ENCODE measurements at regions not wholly inside any gene's neighbourhood (a gene's known extent, or its start where the extent isn't known, plus 50 kb on each side); places are given as distances from the start of the nearest gene placed in this dataset.

GRCh38 chr14:40525314-40525713 lies 1081.4 kb upstream of the LRFN5 start:
- H3K36me3 ChIP-seq (ENCODE audit: control insufficient read depth in 1 of 2, insufficient read depth in 2 of 2, low read length in 2 of 2), result no peaks in the 10 kb centered on the region
- no CpG with 5 or more reads among the region's 1 CpG for WGBS (ENCODE audit: extremely low coverage, insufficient coverage, insufficient read length)
- no peaks in the 10 kb centered on the region for H3K79me2 ChIP-seq (ENCODE audit: control insufficient read depth, insufficient read depth, low read length, poor library complexity)
- no peak overlapping the region for H3K4ac ChIP-seq (ENCODE audit: low read depth, low read length)
- no peak overlapping the region for H3K9ac ChIP-seq (ENCODE audit: low read length)
- H3K27me3 ChIP-seq (ENCODE audit: insufficient read depth, low read length), result no peaks in the 10 kb centered on the region
- H3K27ac ChIP-seq (ENCODE audit: low read depth, low read length), result no peak overlapping the region
- no peak overlapping the region for H3K18ac ChIP-seq (ENCODE audit: low read length)
- no peak overlapping the region for H3K14ac ChIP-seq (ENCODE audit: low read length)
- H4K12ac ChIP-seq (ENCODE audit: low read depth, low read length), result no peak overlapping the region
- H3K4me2 ChIP-seq (ENCODE audit: low read length), result no peak overlapping the region
- DNase-seq, result no peak
- no peaks in the 10 kb centered on the region for H3K79me1 ChIP-seq (ENCODE audit: low read length)
- no peak overlapping the region for H2BK120ac ChIP-seq (ENCODE audit: insufficient read depth, low read length, poor library complexity)
- no peak overlapping the region for H3K23ac ChIP-seq (ENCODE audit: low read length)
- H2AFZ ChIP-seq (ENCODE audit: insufficient read depth, low read length, poor library complexity), result no peak overlapping the region
- H4K8ac ChIP-seq (ENCODE audit: low read depth, low read length), result no peak overlapping the region
- no peak overlapping the region for H2AK5ac ChIP-seq (ENCODE audit: low read length)
- no peak overlapping the region for H3K4me3 ChIP-seq (ENCODE audit: low read depth, low read length)
- no peaks in the 10 kb centered on the region for H3K9me3 ChIP-seq (ENCODE audit: insufficient read depth, low read depth, low read length)
- no peaks in the 10 kb centered on the region for H3K4me1 ChIP-seq (ENCODE audit: control insufficient read depth in 1 of 2, insufficient read depth in 2 of 2, low read length in 2 of 2)
- no peak overlapping the region for H4K91ac ChIP-seq (ENCODE audit: low read depth, low read length)
- no peak overlapping the region for H2BK5ac ChIP-seq (ENCODE audit: low read depth, low read length, poor library complexity)
- no peak overlapping the region for H2BK12ac ChIP-seq (ENCODE audit: low read length)

GRCh38 chr14:40523123-40523522 lies 1083.6 kb upstream of the LRFN5 start:
- Histone ChIP-seq H2BK12ac (ENCODE audit: low read length) (no peak overlapping the region), H4K8ac (ENCODE audit: low read depth, low read length) (no peak overlapping the region), H3K4me1 (ENCODE audit: control insufficient read depth in 1 of 2, insufficient read depth in 2 of 2, low read length in 2 of 2) (no peaks in the 10 kb centered on the region), H4K91ac (ENCODE audit: low read depth, low read length) (no peak overlapping the region), H4K12ac (ENCODE audit: low read depth, low read length) (no peak overlapping the region), H2AK5ac (ENCODE audit: low read length) (no peak overlapping the region), H3K36me3 (ENCODE audit: control insufficient read depth in 1 of 2, insufficient read depth in 2 of 2, low read length in 2 of 2) (no peaks in the 10 kb centered on the region), H2BK5ac (ENCODE audit: low read depth, low read length, poor library complexity) (no peak overlapping the region), H3K4ac (ENCODE audit: low read depth, low read length) (no peak overlapping the region), H3K9me3 (ENCODE audit: insufficient read depth, low read depth, low read length) (no peaks in the 10 kb centered on the region), H3K79me1 (ENCODE audit: low read length) (no peaks in the 10 kb centered on the region), H2AFZ (ENCODE audit: insufficient read depth, low read length, poor library complexity) (no peak overlapping the region), H3K18ac (ENCODE audit: low read length) (no peak overlapping the region), H3K27me3 (ENCODE audit: insufficient read depth, low read length) (no peaks in the 10 kb centered on the region), H3K79me2 (ENCODE audit: control insufficient read depth, insufficient read depth, low read length, poor library complexity) (no peaks in the 10 kb centered on the region), H3K4me2 (ENCODE audit: low read length) (no peak overlapping the region), H3K4me3 (ENCODE audit: low read depth, low read length) (no peak overlapping the region), H3K27ac (ENCODE audit: low read depth, low read length) (no peak overlapping the region), H2BK120ac (ENCODE audit: insufficient read depth, low read length, poor library complexity) (no peak overlapping the region), H3K14ac (ENCODE audit: low read length) (no peak overlapping the region), H3K23ac (ENCODE audit: low read length) (no peak overlapping the region), H3K9ac (ENCODE audit: low read length) (no peak overlapping the region)
- no peak for DNase-seq

- Histone ChIP-seq H4K91ac (ENCODE audit: low read depth, low read length) (no peak overlapping the region), H3K4me1 (ENCODE audit: control insufficient read depth in 1 of 2, insufficient read depth in 2 of 2, low read length in 2 of 2) (no peaks in the 10 kb centered on the region), H2BK120ac (ENCODE audit: insufficient read depth, low read length, poor library complexity) (no peak overlapping the region), H3K27ac (ENCODE audit: low read depth, low read length) (no peak overlapping the region), H2AK5ac (ENCODE audit: low read length) (no peak overlapping the region), H3K79me1 (ENCODE audit: low read length) (no peaks in the 10 kb centered on the region), H3K79me2 (ENCODE audit: control insufficient read depth, insufficient read depth, low read length, poor library complexity) (no peaks in the 10 kb centered on the region), H3K4ac (ENCODE audit: low read depth, low read length) (no peak overlapping the region), H3K36me3 (ENCODE audit: control insufficient read depth in 1 of 2, insufficient read depth in 2 of 2, low read length in 2 of 2) (no peaks in the 10 kb centered on the region), H3K14ac (ENCODE audit: low read length) (no peak overlapping the region), H2AFZ (ENCODE audit: insufficient read depth, low read length, poor library complexity) (no peak overlapping the region), H3K4me2 (ENCODE audit: low read length) (no peak overlapping the region), H4K8ac (ENCODE audit: low read depth, low read length) (no peak overlapping the region), H3K4me3 (ENCODE audit: low read depth, low read length) (no peak overlapping the region), H3K27me3 (ENCODE audit: insufficient read depth, low read length) (no peaks in the 10 kb centered on the region), H2BK5ac (ENCODE audit: low read depth, low read length, poor library complexity) (no peak overlapping the region), H2BK12ac (ENCODE audit: low read length) (no peak overlapping the region), H4K12ac (ENCODE audit: low read depth, low read length) (no peak overlapping the region), H3K23ac (ENCODE audit: low read length) (no peak overlapping the region), H3K18ac (ENCODE audit: low read length) (no peak overlapping the region), H3K9ac (ENCODE audit: low read length) (no peak overlapping the region), H3K9me3 (ENCODE audit: insufficient read depth, low read depth, low read length) (no peaks in the 10 kb centered on the region)
- WGBS (ENCODE audit: extremely low coverage, insufficient coverage, insufficient read length), result no CpG with 5 or more reads among the region's 3 CpGs
- DNase-seq, result no peak
These were observed 1062.2 kb upstream of the FBXO33 start for GRCh38 chr14:40494483-40494882.

GRCh38 chr14:40487824-40488223 lies 1055.6 kb upstream of the FBXO33 start:
- Histone ChIP-seq H3K79me1 (ENCODE audit: low read length) (no peaks in the 10 kb centered on the region), H3K18ac (ENCODE audit: low read length) (no peak overlapping the region), H3K4me3 (ENCODE audit: low read depth, low read length) (no peak overlapping the region), H3K4ac (ENCODE audit: low read depth, low read length) (no peak overlapping the region), H2AFZ (ENCODE audit: insufficient read depth, low read length, poor library complexity) (no peak overlapping the region), H3K23ac (ENCODE audit: low read length) (no peak overlapping the region), H3K9ac (ENCODE audit: low read length) (no peak overlapping the region), H4K8ac (ENCODE audit: low read depth, low read length) (no peak overlapping the region), H3K4me2 (ENCODE audit: low read length) (no peak overlapping the region), H2BK5ac (ENCODE audit: low read depth, low read length, poor library complexity) (no peak overlapping the region), H3K79me2 (ENCODE audit: control insufficient read depth, insufficient read depth, low read length, poor library complexity) (no peaks in the 10 kb centered on the region), H3K4me1 (ENCODE audit: control insufficient read depth in 1 of 2, insufficient read depth in 2 of 2, low read length in 2 of 2) (no peaks in the 10 kb centered on the region), H2AK5ac (ENCODE audit: low read length) (no peak overlapping the region), H3K27me3 (ENCODE audit: insufficient read depth, low read length) (no peaks in the 10 kb centered on the region), H4K91ac (ENCODE audit: low read depth, low read length) (no peak overlapping the region), H3K36me3 (ENCODE audit: control insufficient read depth in 1 of 2, insufficient read depth in 2 of 2, low read length in 2 of 2) (no peaks in the 10 kb centered on the region), H2BK120ac (ENCODE audit: insufficient read depth, low read length, poor library complexity) (no peak overlapping the region), H3K14ac (ENCODE audit: low read length) (no peak overlapping the region), H3K27ac (ENCODE audit: low read depth, low read length) (no peak overlapping the region), H2BK12ac (ENCODE audit: low read length) (no peak overlapping the region), H4K12ac (ENCODE audit: low read depth, low read length) (no peak overlapping the region), H3K9me3 (ENCODE audit: insufficient read depth, low read depth, low read length) (no peaks in the 10 kb centered on the region)
- WGBS (ENCODE audit: extremely low coverage, insufficient coverage, insufficient read length), result no CpG with 5 or more reads among the region's 1 CpG
- no peak for DNase-seq

- H3K79me2 ChIP-seq (ENCODE audit: control insufficient read depth, insufficient read depth, low read length, poor library complexity), result no peaks in the 10 kb centered on the region
- no peaks in the 10 kb centered on the region for H3K79me1 ChIP-seq (ENCODE audit: low read length)
- H3K9ac ChIP-seq (ENCODE audit: low read length), result no peak overlapping the region
- H2AK5ac ChIP-seq (ENCODE audit: low read length), result no peak overlapping the region
- no peak for DNase-seq
- no peak overlapping the region for H2BK120ac ChIP-seq (ENCODE audit: insufficient read depth, low read length, poor library complexity)
- no peak overlapping the region for H3K14ac ChIP-seq (ENCODE audit: low read length)
- no peak overlapping the region for H2AFZ ChIP-seq (ENCODE audit: insufficient read depth, low read length, poor library complexity)
- no peak overlapping the region for H4K8ac ChIP-seq (ENCODE audit: low read depth, low read length)
- no peaks in the 10 kb centered on the region for H3K36me3 ChIP-seq (ENCODE audit: control insufficient read depth in 1 of 2, insufficient read depth in 2 of 2, low read length in 2 of 2)
- no peak overlapping the region for H2BK12ac ChIP-seq (ENCODE audit: low read length)
- H3K27ac ChIP-seq (ENCODE audit: low read depth, low read length), result no peak overlapping the region
- no peaks in the 10 kb centered on the region for H3K27me3 ChIP-seq (ENCODE audit: insufficient read depth, low read length)
- no peaks in the 10 kb centered on the region for H3K9me3 ChIP-seq (ENCODE audit: insufficient read depth, low read depth, low read length)
- H3K4me1 ChIP-seq (ENCODE audit: control insufficient read depth in 1 of 2, insufficient read depth in 2 of 2, low read length in 2 of 2), result no peaks in the 10 kb centered on the region
- no peak overlapping the region for H3K4ac ChIP-seq (ENCODE audit: low read depth, low read length)
- H3K18ac ChIP-seq (ENCODE audit: low read length), result no peak overlapping the region
- H2BK5ac ChIP-seq (ENCODE audit: low read depth, low read length, poor library complexity), result no peak overlapping the region
- H3K4me2 ChIP-seq (ENCODE audit: low read length), result no peak overlapping the region
- no peak overlapping the region for H4K91ac ChIP-seq (ENCODE audit: low read depth, low read length)
- H3K4me3 ChIP-seq (ENCODE audit: low read depth, low read length), result no peak overlapping the region
- H3K23ac ChIP-seq (ENCODE audit: low read length), result no peak overlapping the region
- no peak overlapping the region for H4K12ac ChIP-seq (ENCODE audit: low read depth, low read length)
These were observed 1053.5 kb upstream of the FBXO33 start for GRCh38 chr14:40485688-40486087.

Measured in trophoblast cell (in vitro differentiated cells and primary cell).